PC-3 (cell line): ENCODE measurements at regions not wholly inside any gene's neighbourhood (a gene's known extent, or its start where the extent isn't known, plus 50 kb on each side); places are given as distances from the start of the nearest gene placed in this dataset.

Experiments
- CTCF ChIP-seq: fragments of 300-600 bp; sonication (generic); conservative IDR thresholded peaks from 2 replicates; pipeline ENCODE4 v1.5.1; 2017; ENCODE audit warnings: antibody characterized with exemption, low read depth, mild to moderate bottlenecking, low read length
- EZH2 ChIP-seq: fragments of 300-600 bp; sonication (generic); IDR thresholded peaks from one replicate; pipeline ENCODE4 v1.6.1; 2017; ENCODE audit warnings: antibody characterized with exemption, mild to moderate bottlenecking, low read length; ENCODE audit not compliant: unreplicated experiment
- EZH2phosphoT487 ChIP-seq: fragments of 300-600 bp; sonication (generic); IDR thresholded peaks from 2 replicates; pipeline ENCODE4 v1.6.1; 2018; ENCODE audit warnings: mild to moderate bottlenecking, antibody characterized with exemption, low read length, borderline replicate concordance

- TF ChIP-seq CTCF (no peak), EZH2 (no peak), EZH2phosphoT487 (no peak)
Measured at GRCh38 chrX:506341-506740, 119.6 kb upstream of the PPP2R3B start.
